ENCODE measurements at regions not wholly inside any gene's neighbourhood (a gene's known extent, or its start where the extent isn't known, plus 50 kb on each side); places are given as distances from the start of the nearest gene placed in this dataset.
"Not testable (repeated sequence)": the region's sequence is repeated elsewhere in the genome, so short reads cannot be mapped to it uniquely, and the experiment has no call there.

GRCh38 chr17:73851091-73851490 is 206.8 kb upstream of the SDK2 start:
- no peak for DNase-seq (ENCODE audit: low spot score)

DNA sequence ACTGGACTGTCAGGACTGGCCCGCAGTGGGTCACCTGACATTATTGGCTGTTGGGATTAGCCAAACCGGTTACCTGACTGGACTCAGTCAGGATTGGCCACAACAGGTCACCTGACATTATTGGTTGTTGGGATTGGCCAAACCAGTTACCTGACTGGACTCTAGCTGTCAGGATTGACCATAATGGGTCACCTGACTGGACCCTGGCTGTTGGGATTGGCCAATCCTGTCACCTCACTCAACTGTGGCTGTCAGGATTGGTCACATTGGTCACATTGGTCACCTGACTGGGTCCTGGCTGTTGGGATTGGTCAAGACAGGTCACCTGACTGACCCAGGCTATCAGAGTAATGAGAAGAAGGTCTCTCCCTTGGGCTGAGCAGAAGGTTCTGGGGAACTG is 207.7 kb upstream of the SDK2 start:
- no peak for DNase-seq (ENCODE audit: low spot score)

GRCh38 chr17:73855720-73856333 is 211.6 kb upstream of the SDK2 start:
- no peak for DNase-seq (ENCODE audit: low spot score)

DNA sequence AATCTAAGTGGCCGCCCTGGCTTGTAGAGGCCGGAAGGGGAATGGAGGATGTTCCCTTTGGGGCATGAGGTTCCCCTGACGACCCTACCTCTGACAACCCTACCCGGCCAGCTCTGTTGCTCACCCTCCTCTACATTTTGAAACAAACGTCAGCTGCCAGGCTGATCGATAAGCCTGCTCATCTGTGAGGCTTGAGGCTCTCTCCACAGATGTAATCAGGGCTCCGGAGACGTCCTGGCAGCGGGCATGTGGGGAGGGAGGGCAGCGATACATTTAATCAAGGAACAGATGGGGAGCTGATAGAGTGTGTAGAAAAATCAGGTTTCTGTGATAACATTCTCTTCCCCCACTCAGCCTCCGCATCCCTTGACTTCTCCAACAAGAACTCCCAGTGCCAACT is 212.3 kb upstream of the SDK2 start:
- DNase-seq (ENCODE audit: low spot score), result no peak

- not testable (repeated sequence) for DNase-seq (ENCODE audit: low spot score)
Measured at GRCh38 chr17:73859439-73860008, 215.3 kb upstream of the SDK2 start.

- no peak for DNase-seq (ENCODE audit: low spot score)
Measured at GRCh38 chr17:73861543-73861942, 217.3 kb upstream of the SDK2 start.

DNA sequence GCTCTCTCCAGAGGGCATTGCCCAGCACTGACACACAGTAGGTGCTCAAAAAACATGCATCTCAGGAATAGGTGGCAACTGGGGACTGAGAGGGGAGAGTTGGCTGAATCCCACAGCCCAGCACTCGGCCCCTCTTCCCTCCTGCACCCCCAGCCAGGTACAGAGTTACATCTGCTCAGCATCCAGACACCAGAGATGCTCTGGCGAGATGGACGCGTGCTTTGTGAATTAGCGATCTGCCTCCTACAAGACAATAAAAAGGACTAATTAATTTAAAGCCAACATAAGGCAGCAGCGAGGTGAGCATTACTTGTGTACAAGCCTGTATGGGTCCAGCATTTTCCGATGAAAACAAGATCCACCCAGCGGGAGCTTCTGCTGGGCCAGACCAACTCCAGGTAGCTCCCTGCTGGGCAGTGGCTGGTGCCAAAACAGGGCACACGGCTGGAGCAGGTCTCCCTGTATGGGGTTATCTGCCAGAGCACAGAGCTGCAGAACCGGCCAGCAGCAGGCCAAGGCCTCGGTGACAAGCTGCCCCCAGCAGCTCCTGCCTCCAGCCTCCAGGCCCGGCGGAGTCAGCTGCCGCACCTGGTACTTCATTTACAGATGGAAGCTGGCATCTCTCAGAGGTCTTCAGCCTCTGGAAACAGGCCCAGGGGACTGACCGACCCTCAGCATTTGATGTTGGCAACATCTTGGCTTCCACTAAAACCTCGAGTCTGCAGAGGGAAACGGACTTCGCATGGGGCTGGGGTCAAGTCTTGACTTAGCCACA is 219.7 kb upstream of the SDK2 start:
- DNase-seq (ENCODE audit: low spot score), result peak; percentile 63

DNA sequence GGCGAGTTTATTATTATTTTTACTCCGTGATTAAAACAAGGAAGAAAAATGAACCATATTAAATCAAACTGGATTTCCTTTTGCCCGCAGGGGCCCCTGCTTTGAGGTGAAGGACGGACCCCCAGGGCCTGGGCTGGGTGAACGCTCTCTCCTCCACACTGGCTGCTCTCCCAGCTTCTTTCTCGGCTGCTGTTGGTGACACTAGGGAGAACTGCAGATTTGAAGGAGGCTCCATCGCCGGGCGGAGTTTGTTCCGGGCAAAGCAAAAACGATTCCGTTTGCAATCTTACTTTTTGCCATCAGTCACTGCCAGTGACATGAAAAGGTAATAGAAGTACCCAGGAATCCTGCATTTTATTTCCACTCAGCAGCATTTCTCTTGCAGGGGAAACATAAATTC is 221.6 kb upstream of the SDK2 start:
- DNase-seq (ENCODE audit: low spot score), result no peak

- DNase-seq (ENCODE audit: low spot score), result no peak
Measured at GRCh38 chr17:73867056-73867455, 222.8 kb upstream of the SDK2 start.

GRCh38 chr17:73870068-73870467 is 225.8 kb upstream of the SDK2 start:
- DNase-seq (ENCODE audit: low spot score), result no peak

DNA sequence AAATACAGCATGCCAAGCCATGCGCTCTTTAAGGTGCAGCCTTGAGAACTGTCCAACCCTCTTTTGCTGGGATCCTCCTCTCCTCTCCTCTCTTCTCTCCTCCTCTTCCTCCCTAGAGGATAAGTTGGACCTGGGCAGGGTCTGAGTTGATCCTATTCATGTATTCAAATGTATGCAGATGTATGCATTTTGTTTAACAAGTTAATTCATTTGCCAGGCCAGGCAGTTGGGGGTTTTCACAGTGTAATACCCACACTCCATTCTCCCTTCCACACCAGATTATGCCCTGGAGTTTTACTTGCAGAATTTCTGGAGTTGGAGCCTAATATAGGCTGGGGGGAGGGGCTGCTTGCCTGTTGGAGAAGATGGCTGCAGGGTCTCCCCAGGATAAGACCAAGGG is 226.2 kb upstream of the SDK2 start:
- no peak for DNase-seq (ENCODE audit: low spot score)

GRCh38 chr17:73872816-73873215 is 228.6 kb upstream of the SDK2 start:
- DNase-seq (ENCODE audit: low spot score), result no peak

DNA sequence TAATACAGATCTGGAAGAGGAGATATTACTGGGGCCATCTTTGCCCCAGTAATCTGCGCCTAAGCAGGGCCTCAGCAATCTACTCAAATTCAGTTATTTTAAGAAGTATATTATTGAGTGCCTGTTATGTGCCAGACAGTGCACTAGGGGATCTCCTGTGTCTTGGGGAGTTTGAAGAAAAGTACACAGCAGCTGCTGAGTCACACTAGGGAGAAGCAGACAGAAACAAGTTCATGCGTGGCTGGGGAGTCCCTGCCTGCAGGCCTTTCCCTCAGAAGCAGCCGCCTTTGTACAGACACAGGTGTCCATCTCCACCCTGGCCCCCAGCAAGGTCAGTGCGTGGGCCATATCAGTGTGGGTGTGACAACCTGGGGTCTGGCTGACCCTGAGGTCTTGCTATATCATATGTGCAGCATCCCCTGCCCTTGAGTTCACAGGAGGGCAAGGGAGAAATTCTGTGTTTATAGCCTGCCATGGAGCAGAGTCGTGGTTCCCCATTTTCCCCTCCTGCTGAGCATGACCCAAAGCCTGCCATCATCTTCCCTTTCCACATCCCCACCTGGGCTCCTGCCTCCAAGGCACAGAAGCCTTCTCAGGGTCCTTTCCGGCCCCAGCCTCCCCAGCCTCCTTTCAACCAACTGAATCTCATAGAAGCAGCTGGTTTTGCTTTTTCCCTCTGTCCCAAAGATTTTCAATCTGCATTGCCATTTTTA is 229.9 kb upstream of the SDK2 start:
- no peak for DNase-seq (ENCODE audit: low spot score)

- no peak for DNase-seq (ENCODE audit: low spot score)
Measured at GRCh38 chr17:73875346-73875745, 231.1 kb upstream of the SDK2 start.

DNA sequence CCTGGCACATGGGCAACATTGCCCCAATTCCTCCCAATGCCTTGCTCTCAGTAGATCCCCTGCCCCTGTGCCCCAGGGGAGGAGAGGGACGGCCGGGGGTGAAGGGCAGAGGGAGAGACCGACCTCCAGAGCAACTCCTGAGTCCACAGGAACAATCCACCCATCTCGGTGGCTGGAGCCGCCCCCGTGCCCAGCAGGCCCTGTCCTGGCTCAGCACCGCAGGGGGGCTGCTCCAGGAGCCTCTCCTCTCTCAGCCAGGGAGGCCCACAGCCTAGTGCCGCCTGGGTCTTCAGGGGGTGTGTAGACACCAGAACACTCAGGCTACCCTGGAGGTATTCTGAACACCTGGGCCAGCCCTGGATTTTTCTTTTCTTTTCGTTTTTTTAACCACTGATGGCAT is 233.7 kb upstream of the SDK2 start:
- DNase-seq (ENCODE audit: low spot score), result no peak

DNA sequence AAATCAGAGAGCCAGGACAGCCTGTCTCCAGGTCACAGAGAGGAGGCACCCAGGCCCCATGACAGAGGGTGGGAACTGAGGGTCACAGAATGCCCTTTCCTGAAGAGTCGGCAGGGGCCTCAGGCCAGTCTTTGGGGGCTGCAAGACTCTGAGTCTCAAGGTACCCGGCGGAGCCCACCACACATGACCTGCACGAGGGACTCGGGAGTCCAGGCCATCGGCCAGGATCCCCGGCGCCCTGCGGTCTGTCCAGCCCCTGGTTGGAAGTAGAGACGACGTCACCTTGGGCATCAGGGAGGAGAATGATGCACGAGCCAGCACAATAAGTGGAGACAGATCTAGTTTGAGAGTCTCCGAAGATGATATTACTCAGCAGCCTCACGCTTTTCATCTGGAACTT is 234.7 kb upstream of the SDK2 start:
- DNase-seq (ENCODE audit: low spot score), result no peak

DNA sequence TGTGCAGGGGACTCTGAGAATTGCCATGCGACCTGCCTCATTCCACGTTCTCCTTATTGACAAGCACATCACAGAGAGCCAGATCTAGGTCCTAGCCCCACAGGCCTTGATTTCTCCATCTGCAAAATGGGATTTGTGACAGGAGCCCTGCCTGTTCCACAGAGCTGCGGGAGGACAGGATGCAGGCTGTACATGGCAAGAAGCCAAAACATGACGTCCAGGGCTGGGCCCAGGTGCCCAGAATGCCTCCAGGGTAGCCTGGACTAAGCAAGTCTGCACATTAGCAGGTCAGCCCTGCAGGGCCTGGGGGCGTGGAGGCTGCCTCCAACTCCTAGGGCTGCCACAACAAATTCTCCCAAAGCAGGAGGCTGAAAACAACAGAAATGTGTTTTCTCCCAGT is 235.7 kb upstream of the SDK2 start:
- no peak for DNase-seq (ENCODE audit: low spot score)

GRCh38 chr17:73882590-73882989 is 238.3 kb upstream of the SDK2 start:
- no peak for DNase-seq (ENCODE audit: low spot score)

DNA sequence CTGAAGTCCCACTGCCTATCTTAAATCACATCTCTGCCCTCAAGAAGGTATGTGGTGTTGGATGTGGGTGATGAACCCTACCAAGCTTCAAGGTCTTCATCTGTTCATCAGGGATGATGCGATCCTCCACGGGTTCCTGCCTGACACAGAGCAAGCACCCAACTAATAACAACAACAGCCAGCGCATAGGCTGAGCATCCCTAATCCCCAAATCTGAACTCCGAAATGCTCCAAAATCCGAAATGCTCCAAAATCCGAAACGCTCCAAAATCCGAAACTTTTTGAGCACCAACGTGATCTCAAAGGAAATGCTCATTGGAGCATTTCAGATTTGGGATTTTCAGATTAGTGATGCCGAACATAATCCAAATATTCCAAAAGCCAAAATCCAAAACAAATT is 238.9 kb upstream of the SDK2 start:
- DNase-seq (ENCODE audit: low spot score), result no peak

DNA sequence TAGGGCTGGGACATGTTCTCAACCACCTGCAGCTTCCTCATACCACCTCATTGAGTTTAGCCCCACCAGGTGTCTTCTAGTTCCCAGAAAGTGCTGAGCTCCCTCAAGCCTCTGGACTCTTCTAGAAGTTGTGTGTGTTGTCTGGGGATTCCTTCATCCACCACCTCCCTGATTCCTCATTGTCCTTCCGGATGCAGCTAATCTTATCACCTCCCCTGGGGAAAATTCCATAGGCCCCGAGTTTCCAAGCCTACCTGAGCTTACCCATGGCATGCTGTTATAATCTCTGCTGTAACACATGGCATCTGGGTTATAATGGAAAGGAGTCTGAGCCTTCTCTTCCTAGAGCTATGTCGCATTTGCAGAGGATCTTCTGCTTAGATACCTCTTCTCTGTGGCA is 243.5 kb upstream of the SDK2 start:
- DNase-seq (ENCODE audit: low spot score), result no peak

GRCh38 chr17:73888862-73889261 is 244.6 kb upstream of the SDK2 start:
- no peak for DNase-seq (ENCODE audit: low spot score)

DNA sequence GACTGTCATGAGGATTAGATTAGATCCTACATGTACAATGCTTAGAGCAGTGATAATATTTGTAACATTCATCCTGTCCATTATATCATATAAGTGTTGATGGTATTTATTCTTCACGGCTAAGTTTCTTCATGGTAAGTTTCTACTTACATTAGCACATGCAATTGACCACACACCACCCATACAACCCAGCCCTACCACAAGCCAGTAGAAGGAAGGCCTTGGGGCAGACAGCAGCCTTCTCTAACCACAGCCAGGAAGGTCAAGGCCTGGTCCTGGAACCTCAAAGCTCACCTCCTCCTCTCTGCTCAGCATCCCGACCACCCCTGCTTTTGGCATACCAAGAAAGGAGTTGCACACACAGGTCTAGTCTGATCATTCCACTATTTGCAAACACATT is 245.2 kb upstream of the SDK2 start:
- no peak for DNase-seq (ENCODE audit: low spot score)

- no peak for DNase-seq (ENCODE audit: low spot score)
Measured at GRCh38 chr17:73890831-73891405, 246.7 kb upstream of the SDK2 start.

All from cerebellar cortex (tissue), 1 donor.